HEK293 (cell line): ENCODE measurements at regions not wholly inside any gene's neighbourhood (a gene's known extent, or its start where the extent isn't known, plus 50 kb on each side); places are given as distances from the start of the nearest gene placed in this dataset.

ENCODE experiments used
- CTCF ChIA-PET: fragments of 350-600 bp; formaldehyde crosslinking; extraction: SDS; loops from one replicate; lab custom pipeline; 2021; ENCODE audit warnings: antibody characterized with exemption; lab: Yijun Ruan, JAX
- POLR2A ChIA-PET: fragments of 300-600 bp; formaldehyde crosslinking; extraction: SDS; loops from one replicate; lab custom pipeline; 2020; ENCODE audit warnings: antibody characterized with exemption, inconsistent platforms; lab: Yijun Ruan, JAX
- H3K27ac ChIP-seq: fragments of 200-500 bp; sonication (Bioruptor generic); 2 replicates; pipeline ENCODE4 v1.5.1; 2014; ENCODE audit warnings: low read depth, low read length, control low read depth, inconsistent platforms; ENCODE audit errors: extremely low read depth
- H3K36me3 ChIP-seq, 2 experiments: fragments of 200-500 bp in 1 of 2; sonication (Bioruptor generic) in 1 of 2; 1 replicate in 1 of 2; 2 replicates in 1 of 2; pipeline ENCODE4 v1.5.1; 2014 to 2017; ENCODE audit warnings: inconsistent platforms in 2 of 2, low read length in 2 of 2; ENCODE audit not compliant: control insufficient read depth in 2 of 2, insufficient read depth in 1 of 2
- H3K4me1 ChIP-seq: fragments of 200-500 bp; sonication (Bioruptor generic); 2 replicates; pipeline ENCODE4 v1.5.1; 2014; ENCODE audit warnings: mild to moderate bottlenecking, low read length, inconsistent platforms; ENCODE audit not compliant: control insufficient read depth, insufficient read depth
- H3K4me3 ChIP-seq: 2 replicates; pipeline ENCODE4 v1.5.1; 2011; ENCODE audit warnings: low read depth, mild to moderate bottlenecking, control low read depth, low read length, moderate library complexity
- H3K9me3 ChIP-seq: fragments of 200-500 bp; sonication (Bioruptor generic); 2 replicates; pipeline ENCODE4 v1.5.1; 2014; ENCODE audit warnings: low read depth, low read length, inconsistent platforms; ENCODE audit not compliant: control insufficient read depth, insufficient read depth
- AEBP2 ChIP-seq: fragments of 450-650 bp; formaldehyde crosslinking; IDR thresholded peaks from 2 replicates; pipeline ENCODE4 v1.5.1; 2016; ENCODE audit warnings: missing biosample characterization, missing genetic modification characterization, borderline replicate concordance
- EGR2 ChIP-seq: fragments of 450-650 bp; formaldehyde crosslinking; IDR thresholded peaks from 2 replicates; pipeline ENCODE4 v1.5.1; 2016; ENCODE audit warnings: low read depth, missing biosample characterization, missing genetic modification characterization
- ELK4 ChIP-seq: IDR thresholded peaks from 2 replicates; pipeline ENCODE4 v1.6.1; 2011; ENCODE audit warnings: mild to moderate bottlenecking, low read depth, low read length, borderline replicate concordance
- GLI2 ChIP-seq: fragments of 450-650 bp; formaldehyde crosslinking; IDR thresholded peaks from 2 replicates; pipeline ENCODE4; 2017; ENCODE audit warnings: missing biosample characterization, missing genetic modification characterization, low read depth, borderline replicate concordance
- GLIS2 ChIP-seq: fragments of 450-650 bp; formaldehyde crosslinking; IDR thresholded peaks from 2 replicates; pipeline ENCODE4 v1.5.1; 2016; ENCODE audit warnings: missing biosample characterization, missing genetic modification characterization
- KLF1 ChIP-seq: fragments of 450-650 bp; formaldehyde crosslinking; IDR thresholded peaks from 2 replicates; pipeline ENCODE4 v1.5.1; 2016; ENCODE audit warnings: missing biosample characterization, missing genetic modification characterization
- PRDM1 ChIP-seq: fragments of 450-650 bp; formaldehyde crosslinking; IDR thresholded peaks from 2 replicates; pipeline ENCODE4; 2016; ENCODE audit warnings: missing biosample characterization, missing genetic modification characterization
- SP7 ChIP-seq: fragments of 450-650 bp; formaldehyde crosslinking; IDR thresholded peaks from 2 replicates; pipeline ENCODE4 v1.5.1; 2016; ENCODE audit warnings: missing biosample characterization, missing genetic modification characterization
- ZBTB7A ChIP-seq: fragments of 450-650 bp; formaldehyde crosslinking; IDR thresholded peaks from 2 replicates; pipeline ENCODE4 v1.5.1; 2016; ENCODE audit warnings: low read depth, missing biosample characterization, missing genetic modification characterization
- ZFP69B ChIP-seq: fragments of 450-650 bp; formaldehyde crosslinking; IDR thresholded peaks from 2 replicates; pipeline ENCODE4 v1.5.1; 2016; ENCODE audit warnings: missing biosample characterization, missing genetic modification characterization
- ZNF202 ChIP-seq: fragments of 450-650 bp; formaldehyde crosslinking; IDR thresholded peaks from 2 replicates; pipeline ENCODE4 v1.5.1; 2016; ENCODE audit warnings: missing biosample characterization, missing genetic modification characterization, borderline replicate concordance
- ZNF266 ChIP-seq: fragments of 450-650 bp; formaldehyde crosslinking; IDR thresholded peaks from 2 replicates; pipeline ENCODE4 v1.5.1; 2016; ENCODE audit warnings: missing biosample characterization, missing genetic modification characterization, low read depth
- ZNF341 ChIP-seq: fragments of 450-650 bp; formaldehyde crosslinking; IDR thresholded peaks from 2 replicates; pipeline ENCODE4; 2016; ENCODE audit warnings: low read depth, missing biosample characterization, missing genetic modification characterization
- ZNF362 ChIP-seq: fragments of 450-650 bp; formaldehyde crosslinking; IDR thresholded peaks from 2 replicates; pipeline ENCODE4 v1.5.1; 2016; ENCODE audit warnings: missing biosample characterization, missing genetic modification characterization
- ZNF404 ChIP-seq: fragments of 450-650 bp; formaldehyde crosslinking; IDR thresholded peaks from 2 replicates; pipeline ENCODE4 v1.5.1; 2017; ENCODE audit warnings: missing biosample characterization, missing genetic modification characterization
- ZNF449 ChIP-seq: fragments of 450-650 bp; formaldehyde crosslinking; IDR thresholded peaks from 2 replicates; pipeline ENCODE4 v1.5.1; 2017; ENCODE audit warnings: missing biosample characterization, mild to moderate bottlenecking, missing genetic modification characterization, moderate library complexity
- ZNF544 ChIP-seq: fragments of 450-650 bp; formaldehyde crosslinking; IDR thresholded peaks from 2 replicates; pipeline ENCODE4 v1.5.0; 2017; ENCODE audit warnings: missing biosample characterization, missing genetic modification characterization
- ZNF585B ChIP-seq: fragments of 450-650 bp; formaldehyde crosslinking; IDR thresholded peaks from 2 replicates; pipeline ENCODE4 v1.5.1; 2016; ENCODE audit warnings: missing biosample characterization, missing genetic modification characterization
- ZNF600 ChIP-seq: fragments of 450-650 bp; formaldehyde crosslinking; IDR thresholded peaks from 2 replicates; pipeline ENCODE4 v1.5.1; 2016; ENCODE audit warnings: missing biosample characterization, missing genetic modification characterization
- ZNF768 ChIP-seq: fragments of 450-650 bp; formaldehyde crosslinking; IDR thresholded peaks from 2 replicates; pipeline ENCODE4 v1.5.1; 2018; ENCODE audit warnings: missing biosample characterization, mild to moderate bottlenecking, missing genetic modification characterization
- ZNF777 ChIP-seq: fragments of 450-650 bp; formaldehyde crosslinking; IDR thresholded peaks from 2 replicates; pipeline ENCODE4 v1.5.1; 2017; ENCODE audit warnings: missing biosample characterization, missing genetic modification characterization, borderline replicate concordance
- ZSCAN4 ChIP-seq: fragments of 450-650 bp; formaldehyde crosslinking; IDR thresholded peaks from 2 replicates; pipeline ENCODE4 v1.5.1; 2017; ENCODE audit warnings: missing biosample characterization, missing genetic modification characterization
- ZSCAN5A ChIP-seq: fragments of 450-650 bp; formaldehyde crosslinking; IDR thresholded peaks from 2 replicates; pipeline ENCODE4 v1.5.1; 2016; ENCODE audit warnings: missing biosample characterization, missing genetic modification characterization

GRCh38 chr1:232383455-232384123 lies 246.3 kb downstream of the SIPA1L2 start:
- no peaks in the 10 kb centered on the region for H3K4me1 ChIP-seq
- ChIA-PET POLR2A (no interaction called here), CTCF (interaction anchor here (1.0 to 1.5 kb wide), 2 partner anchors 212 to 451 kb away, joined by 3 read pairs; no protein-coding TSS in a partner anchor)
- TF ChIP-seq GLIS2 (tag by site-specific recombination) (no peak), GLI2 (no peak), ZNF202 (no peak), ZNF600 (tag by site-specific recombination) (peak; percentile 23; the same call in 1 of the 2 replicates), ZNF266 (peak; percentile 77), SP7 (tag by site-specific recombination) (no peak), ZSCAN4 (tag by site-specific recombination) (no peak), KLF1 (tag by site-specific recombination) (0 out of 2 replicates have a peak, but pooled peaks have one; percentile 7)
- no peaks in the 10 kb centered on the region for H3K36me3 ChIP-seq
- no peak overlapping the region for H3K27ac ChIP-seq
- H3K9me3 ChIP-seq = no peaks in the 10 kb centered on the region
- H3K4me3 ChIP-seq = no peak overlapping the region

- Histone ChIP-seq H3K9me3 (no peaks in the 10 kb centered on the region), H3K36me3 (no peaks in the 10 kb centered on the region), H3K4me3 (no peak overlapping the region), H3K4me1 (no peaks in the 10 kb centered on the region), H3K27ac (no peak overlapping the region)
- TF ChIP-seq ZNF362 (tag by site-specific recombination) (no peak), ZNF777 (tag by site-specific recombination) (no peak), ZNF585B (tag by site-specific recombination) (no peak), PRDM1 (tag by site-specific recombination) (no peak), ZNF341 (tag by site-specific recombination) (no peak), ZFP69B (no peak), ZSCAN5A (tag by site-specific recombination) (no peak)
- POLR2A ChIA-PET = no interaction called here
- CTCF ChIA-PET = no interaction called here
Observed at GRCh38 chr1:232382671-232383070, 247.3 kb downstream of the SIPA1L2 start.

- Histone ChIP-seq H3K4me3 (no peak overlapping the region), H3K27ac (no peak overlapping the region), H3K9me3 (no peaks in the 10 kb centered on the region), H3K4me1 (0 out of 2 replicates have a peak, but pooled peaks cover 3% of the 10 kb centered on the region), H3K36me3 (no peaks in the 10 kb centered on the region)
- POLR2A ChIA-PET = no interaction called here
- CTCF ChIA-PET = interaction anchor here (0.5 to 0.6 kb wide), 2 partner anchors 12 to 1697 kb away, joined by 3 read pairs; no protein-coding TSS in a partner anchor
- TF ChIP-seq GLIS2 (tag by site-specific recombination) (no peak), ELK4 (no peak), PRDM1 (tag by site-specific recombination) (no peak), ZNF768 (tag by site-specific recombination) (no peak), EGR2 (tag by site-specific recombination) (no peak), ZNF404 (no peak), ZBTB7A (tag by site-specific recombination) (no peak), ZNF544 (tag by site-specific recombination) (no peak), ZNF449 (no peak), AEBP2 (tag by site-specific recombination) (no peak)
Observed at GRCh38 chr1:232381394-232382100, 248.4 kb downstream of the SIPA1L2 start.
